SH-SY5Y (cell line): ENCODE measurements at regions not wholly inside any gene's neighbourhood (a gene's known extent, or its start where the extent isn't known, plus 50 kb on each side); places are given as distances from the start of the nearest gene placed in this dataset.

Experiments used
- GATA2 ChIP-seq: IDR thresholded peaks from 2 replicates; pipeline ENCODE4 v1.6.1; 2011; ENCODE audit warnings: mild to moderate bottlenecking, low read depth, low read length
- GATA3 ChIP-seq: IDR thresholded peaks from 2 replicates; pipeline ENCODE4 v1.6.1; 2011; ENCODE audit warnings: low read depth, mild to moderate bottlenecking, low read length, moderate library complexity

GRCh38 chr21:32185103-32185502 lies 93.7 kb downstream of the MIS18A start:
- TF ChIP-seq GATA3 (no peak), GATA2 (no peak)
